Stimulated activated CD8-positive, alpha-beta memory T cell treated with anti-CD3 and anti-CD28 coated beads, Interleukin-7, amount 100 ng/mL, for 1 hour (primary cell): ENCODE measurements at regions not wholly inside any gene's neighbourhood (a gene's known extent, or its start where the extent isn't known, plus 50 kb on each side); places are given as distances from the start of the nearest gene placed in this dataset.

ENCODE experiments used
- DNase-seq, 2 donors: peaks; one replicate each; pipeline ENCODE4 v3.0.0-alpha.2; 2020; ENCODE audit warnings: low read depth in 2 of 2

- DNase-seq: no peak
Measured at GRCh38 chr1:209265301-209265700, 318.2 kb upstream of the CAMK1G start.

- DNase-seq: no peak
Measured at GRCh38 chr1:209266590-209267205, 316.8 kb upstream of the CAMK1G start.

- DNase-seq: no peak
Measured at GRCh38 chr1:209267968-209268367, 315.5 kb upstream of the CAMK1G start.

- no peak for DNase-seq
Measured at GRCh38 chr1:209268479-209268878, 315.0 kb upstream of the CAMK1G start.

GRCh38 chr1:209276321-209276720, 307.2 kb upstream of the CAMK1G start:
- no peak for DNase-seq

GRCh38 chr1:209277662-209278061, 305.9 kb upstream of the CAMK1G start:
- no peak for DNase-seq

- no peak for DNase-seq
Measured at GRCh38 chr1:209291715-209292114, 291.8 kb upstream of the CAMK1G start.

GRCh38 chr1:209302779-209303568, 280.5 kb upstream of the CAMK1G start:
- DNase-seq: no peak

- no peak for DNase-seq
Measured at GRCh38 chr1:209304166-209304565, 279.3 kb upstream of the CAMK1G start.

- no peak for DNase-seq
Measured at GRCh38 chr1:209305221-209305954, 278.1 kb upstream of the CAMK1G start.

GRCh38 chr1:209307846-209308245, 275.7 kb upstream of the CAMK1G start:
- no peak for DNase-seq

GRCh38 chr1:209309198-209309597, 274.3 kb upstream of the CAMK1G start:
- DNase-seq: no peak

- no peak for DNase-seq
Measured at GRCh38 chr1:209311770-209312169, 271.7 kb upstream of the CAMK1G start.

GRCh38 chr1:209316929-209317328, 266.6 kb upstream of the CAMK1G start:
- DNase-seq: no peak

GRCh38 chr1:209318181-209319056, 265.1 kb upstream of the CAMK1G start:
- no peak for DNase-seq

- DNase-seq: no peak
Measured at GRCh38 chr1:209319057-209319432, 264.5 kb upstream of the CAMK1G start.

- DNase-seq: no peak
Measured at GRCh38 chr1:209319549-209319948, 264.0 kb upstream of the CAMK1G start.

GRCh38 chr1:209323743-209324142, 259.8 kb upstream of the CAMK1G start:
- DNase-seq: no peak

GRCh38 chr1:209324901-209325871, 258.3 kb upstream of the CAMK1G start:
- DNase-seq: no peak

- no peak for DNase-seq
Measured at GRCh38 chr1:209326076-209326475, 257.4 kb upstream of the CAMK1G start.

- no peak for DNase-seq
Measured at GRCh38 chr1:209326831-209327230, 256.7 kb upstream of the CAMK1G start.
